ENCODE measurements at regions not wholly inside any gene's neighbourhood (a gene's known extent, or its start where the extent isn't known, plus 50 kb on each side); places are given as distances from the start of the nearest gene placed in this dataset.

DNA sequence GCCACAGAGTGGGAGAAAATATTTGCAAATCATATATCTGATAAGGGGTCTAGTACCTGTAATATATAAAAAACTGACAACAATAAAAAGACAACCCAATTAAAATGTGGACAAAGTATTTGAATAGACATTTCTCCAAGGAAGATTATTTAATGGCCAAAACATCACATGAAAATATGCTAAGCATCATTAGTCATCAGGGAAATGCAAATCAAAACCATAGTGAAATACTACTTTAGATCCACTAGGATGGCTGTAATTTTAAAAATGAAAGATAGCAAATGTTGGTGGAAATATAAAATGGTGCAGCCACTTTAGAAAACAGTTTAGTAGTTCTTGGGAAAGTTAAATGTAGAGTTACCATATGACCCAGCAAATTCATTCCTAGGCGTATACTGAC, 118.7 kb upstream of the KIF26B start:
- TF ChIP-seq EP300 (IDR thresholded peaks at IDR 0.05; ENCODE audit: borderline replicate concordance) (no peak), CREB1 (IDR thresholded peaks at IDR 0.05; ENCODE audit: low read depth) (no peak), TAF1 (IDR thresholded peaks at IDR 0.05; ENCODE audit: low read depth) (no peak), MAX (IDR thresholded peaks at IDR 0.05) (no peak), YY1 (IDR thresholded peaks at IDR 0.05; ENCODE audit: low read depth) (no peak), FOXM1 (IDR thresholded peaks at IDR 0.05; ENCODE audit: borderline replicate concordance, low read depth) (no peak)
- TF ChIP-seq, protein P1, sequence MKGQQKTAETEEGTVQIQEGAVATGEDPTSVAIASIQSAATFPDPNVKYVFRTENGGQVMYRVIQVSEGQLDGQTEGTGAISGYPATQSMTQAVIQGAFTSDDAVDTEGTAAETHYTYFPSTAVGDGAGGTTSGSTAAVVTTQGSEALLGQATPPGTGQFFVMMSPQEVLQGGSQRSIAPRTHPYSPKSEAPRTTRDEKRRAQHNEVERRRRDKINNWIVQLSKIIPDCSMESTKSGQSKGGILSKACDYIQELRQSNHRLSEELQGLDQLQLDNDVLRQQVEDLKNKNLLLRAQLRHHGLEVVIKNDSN (IDR thresholded peaks at IDR 0.05): no peak
- TF ChIP-seq, protein P2, sequence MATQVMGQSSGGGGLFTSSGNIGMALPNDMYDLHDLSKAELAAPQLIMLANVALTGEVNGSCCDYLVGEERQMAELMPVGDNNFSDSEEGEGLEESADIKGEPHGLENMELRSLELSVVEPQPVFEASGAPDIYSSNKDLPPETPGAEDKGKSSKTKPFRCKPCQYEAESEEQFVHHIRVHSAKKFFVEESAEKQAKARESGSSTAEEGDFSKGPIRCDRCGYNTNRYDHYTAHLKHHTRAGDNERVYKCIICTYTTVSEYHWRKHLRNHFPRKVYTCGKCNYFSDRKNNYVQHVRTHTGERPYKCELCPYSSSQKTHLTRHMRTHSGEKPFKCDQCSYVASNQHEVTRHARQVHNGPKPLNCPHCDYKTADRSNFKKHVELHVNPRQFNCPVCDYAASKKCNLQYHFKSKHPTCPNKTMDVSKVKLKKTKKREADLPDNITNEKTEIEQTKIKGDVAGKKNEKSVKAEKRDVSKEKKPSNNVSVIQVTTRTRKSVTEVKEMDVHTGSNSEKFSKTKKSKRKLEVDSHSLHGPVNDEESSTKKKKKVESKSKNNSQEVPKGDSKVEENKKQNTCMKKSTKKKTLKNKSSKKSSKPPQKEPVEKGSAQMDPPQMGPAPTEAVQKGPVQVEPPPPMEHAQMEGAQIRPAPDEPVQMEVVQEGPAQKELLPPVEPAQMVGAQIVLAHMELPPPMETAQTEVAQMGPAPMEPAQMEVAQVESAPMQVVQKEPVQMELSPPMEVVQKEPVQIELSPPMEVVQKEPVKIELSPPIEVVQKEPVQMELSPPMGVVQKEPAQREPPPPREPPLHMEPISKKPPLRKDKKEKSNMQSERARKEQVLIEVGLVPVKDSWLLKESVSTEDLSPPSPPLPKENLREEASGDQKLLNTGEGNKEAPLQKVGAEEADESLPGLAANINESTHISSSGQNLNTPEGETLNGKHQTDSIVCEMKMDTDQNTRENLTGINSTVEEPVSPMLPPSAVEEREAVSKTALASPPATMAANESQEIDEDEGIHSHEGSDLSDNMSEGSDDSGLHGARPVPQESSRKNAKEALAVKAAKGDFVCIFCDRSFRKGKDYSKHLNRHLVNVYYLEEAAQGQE (IDR thresholded peaks at IDR 0.05; ENCODE audit: low read depth): no peak

All from Ishikawa (cell line).